ENCODE measurements at regions not wholly inside any gene's neighbourhood (a gene's known extent, or its start where the extent isn't known, plus 50 kb on each side); places are given as distances from the start of the nearest gene placed in this dataset.

- no peak for ATAC-seq
- Histone ChIP-seq H4K20me1 (ENCODE audit: low read length) (no peaks in the 10 kb centered on the region), H3F3A (ENCODE audit: low read length, unreplicated experiment) (no peaks in the 10 kb centered on the region), H3K36me3 (ENCODE audit: low read depth, low read length) (no peaks in the 10 kb centered on the region), H3K4me3 (ENCODE audit: low read length) (no peak overlapping the region), H3K27me3 (ENCODE audit: low read length) (no peaks in the 10 kb centered on the region), H3K9me3 (ENCODE audit: low read length) (no peaks in the 10 kb centered on the region), H3K79me2 (ENCODE audit: low read length) (no peaks in the 10 kb centered on the region), H3K27ac (ENCODE audit: low read length) (no peak overlapping the region), H2AFZ (ENCODE audit: low read length) (no peak overlapping the region), H3K4me1 (ENCODE audit: insufficient read depth, low read length) (no peaks in the 10 kb centered on the region), H3K9me2 (replicated peaks; ENCODE audit: low read length) (no peaks in the 10 kb centered on the region), H3K9ac (ENCODE audit: low read length) (no peak overlapping the region), H3K4me2 (ENCODE audit: low read length) (no peak overlapping the region)
- ChIA-PET POLR2A (ENCODE audit: unreplicated experiment) (no interaction called here), CTCF (no interaction called here)
- DNase-seq: no peak
- intact Hi-C loops (cut with micrococcal nuclease): no loop called here
- TF ChIP-seq EZH2 (IDR thresholded peaks at IDR 0.05; ENCODE audit: low read length, unreplicated experiment): no peak
- TF ChIP-seq EZH2phosphoT487 (IDR thresholded peaks at IDR 0.05; ENCODE audit: borderline replicate concordance, low read length): no peak
- TF ChIP-seq CTCF (conservative IDR thresholded peaks at IDR 0.05; ENCODE audit: low read depth, low read length): no peak
- BruUV-seq (replicated peaks): no TSS peak
Measured at GRCh38 chr13:67769063-67769986, 539.2 kb upstream of the PCDH9 start.

GRCh38 chr13:67763984-67764383 is 533.8 kb upstream of the PCDH9 start:
- H2AFZ ChIP-seq (ENCODE audit: low read length): no peak overlapping the region
- H3K9me2 ChIP-seq (replicated peaks; ENCODE audit: low read length): no peaks in the 10 kb centered on the region
- POLR2A ChIA-PET (ENCODE audit: unreplicated experiment): no interaction called here
- H3K9ac ChIP-seq (ENCODE audit: low read length): no peak overlapping the region
- H3K9me3 ChIP-seq (ENCODE audit: low read length): no peaks in the 10 kb centered on the region
- no peak overlapping the region for H3K4me3 ChIP-seq (ENCODE audit: low read length)
- H4K20me1 ChIP-seq (ENCODE audit: low read length): no peaks in the 10 kb centered on the region
- DNase-seq (no peak), ATAC-seq (no peak)
- no peaks in the 10 kb centered on the region for H3K4me1 ChIP-seq (ENCODE audit: insufficient read depth, low read length)
- H3K4me2 ChIP-seq (ENCODE audit: low read length): no peak overlapping the region
- H3F3A ChIP-seq (ENCODE audit: low read length, unreplicated experiment): no peaks in the 10 kb centered on the region
- CTCF ChIA-PET: no interaction called here
- intact Hi-C loops (cut with micrococcal nuclease): no loop called here
- BruUV-seq (replicated peaks): no TSS peak
- no peaks in the 10 kb centered on the region for H3K27me3 ChIP-seq (ENCODE audit: low read length)
- H3K27ac ChIP-seq (ENCODE audit: low read length): no peak overlapping the region
- TF ChIP-seq EZH2 (IDR thresholded peaks at IDR 0.05; ENCODE audit: low read length, unreplicated experiment) (no peak), EZH2phosphoT487 (IDR thresholded peaks at IDR 0.05; ENCODE audit: borderline replicate concordance, low read length) (no peak)
- H3K36me3 ChIP-seq (ENCODE audit: low read depth, low read length): no peaks in the 10 kb centered on the region
- no peaks in the 10 kb centered on the region for H3K79me2 ChIP-seq (ENCODE audit: low read length)

- Histone ChIP-seq H2AFZ (ENCODE audit: low read length) (no peak overlapping the region), H3K9me2 (replicated peaks; ENCODE audit: low read length) (no peaks in the 10 kb centered on the region), H3K27me3 (ENCODE audit: low read length) (no peaks in the 10 kb centered on the region), H3K4me2 (ENCODE audit: low read length) (no peak overlapping the region), H3K9me3 (ENCODE audit: low read length) (no peaks in the 10 kb centered on the region), H3K27ac (ENCODE audit: low read length) (no peak overlapping the region), H3K4me1 (ENCODE audit: insufficient read depth, low read length) (no peaks in the 10 kb centered on the region), H3K36me3 (ENCODE audit: low read depth, low read length) (no peaks in the 10 kb centered on the region), H3K9ac (ENCODE audit: low read length) (no peak overlapping the region), H3K4me3 (ENCODE audit: low read length) (no peak overlapping the region), H4K20me1 (ENCODE audit: low read length) (no peaks in the 10 kb centered on the region), H3K79me2 (ENCODE audit: low read length) (no peaks in the 10 kb centered on the region), H3F3A (ENCODE audit: low read length, unreplicated experiment) (no peaks in the 10 kb centered on the region)
- ATAC-seq: no peak
- CTCF ChIA-PET: no interaction called here
- BruUV-seq (replicated peaks): no TSS peak
- no peak for DNase-seq
- intact Hi-C loops (cut with micrococcal nuclease): no loop called here
- TF ChIP-seq EZH2phosphoT487 (IDR thresholded peaks at IDR 0.05; ENCODE audit: borderline replicate concordance, low read length) (no peak), CTCF (conservative IDR thresholded peaks at IDR 0.05; ENCODE audit: low read depth, low read length) (no peak), EZH2 (IDR thresholded peaks at IDR 0.05; ENCODE audit: low read length, unreplicated experiment) (no peak)
- POLR2A ChIA-PET (ENCODE audit: unreplicated experiment): no interaction called here
Measured at GRCh38 chr13:67763384-67763783, 533.2 kb upstream of the PCDH9 start.

All from PC-3 (cell line).